HG02588 (cell line): ENCODE measurements at regions not wholly inside any gene's neighbourhood (a gene's known extent, or its start where the extent isn't known, plus 50 kb on each side); places are given as distances from the start of the nearest gene placed in this dataset.

Experiments
- ATAC-seq: cut with Tn5 transposase; IDR thresholded peaks from one replicate; pipeline ENCODE4 v1.9.1; 2021; ENCODE audit warnings: mild to moderate bottlenecking, moderate library complexity; ENCODE audit not compliant: unreplicated experiment

DNA sequence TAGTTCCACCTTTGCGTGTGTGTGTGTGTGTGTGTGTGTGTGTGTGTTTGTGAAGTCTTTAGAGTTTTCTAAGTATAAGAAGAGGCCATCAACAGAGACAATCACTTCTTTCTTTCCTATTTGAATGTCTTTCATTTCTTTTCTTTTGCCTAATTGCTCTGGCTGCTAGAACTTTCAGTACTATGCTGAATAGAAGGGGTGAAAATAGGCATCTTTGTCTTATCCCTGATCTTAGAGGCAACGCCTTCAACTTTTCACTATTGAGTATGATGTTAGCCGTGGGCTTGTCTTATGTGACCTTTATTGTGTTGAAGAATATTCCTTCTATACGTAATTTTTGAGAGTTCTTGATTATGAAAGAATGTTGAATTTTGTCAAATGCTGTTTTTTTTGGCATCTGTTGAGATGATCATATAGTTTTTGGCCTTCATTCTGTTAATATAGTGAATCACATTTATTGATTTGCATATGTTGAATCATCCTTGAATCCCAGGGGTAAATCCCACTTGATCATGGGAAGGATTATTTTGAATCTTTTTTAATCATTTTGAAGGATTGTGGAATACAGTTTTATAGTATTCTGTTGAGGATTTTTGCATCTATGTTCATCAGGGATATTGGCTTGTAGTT, 134.8 kb upstream of the CD180 start:
- no peak for ATAC-seq

GRCh38 chr5:67319935-67320725, 123.5 kb upstream of the CD180 start:
- no peak for ATAC-seq

GRCh38 chr5:67318746-67319145, 122.1 kb upstream of the CD180 start:
- ATAC-seq = no peak

DNA sequence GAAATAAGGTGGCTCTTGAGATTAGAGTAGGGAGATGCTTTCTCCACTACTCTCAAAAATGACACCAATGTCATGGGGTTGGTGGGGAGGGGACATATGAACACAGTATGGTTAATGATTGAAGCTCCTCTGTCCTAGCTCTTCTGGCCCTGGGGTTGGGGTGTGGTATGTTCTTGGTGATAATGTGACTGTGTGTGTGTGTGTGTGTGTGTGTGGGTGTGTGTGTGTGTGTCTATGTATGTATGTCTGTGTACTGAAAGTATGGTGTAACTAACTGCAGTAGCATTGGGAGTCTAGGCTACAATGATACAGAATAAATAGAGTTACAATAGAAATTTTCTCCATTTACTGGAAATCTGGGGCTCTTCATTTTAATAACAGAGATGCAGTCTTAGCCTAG, 121.0 kb upstream of the CD180 start:
- no peak for ATAC-seq

DNA sequence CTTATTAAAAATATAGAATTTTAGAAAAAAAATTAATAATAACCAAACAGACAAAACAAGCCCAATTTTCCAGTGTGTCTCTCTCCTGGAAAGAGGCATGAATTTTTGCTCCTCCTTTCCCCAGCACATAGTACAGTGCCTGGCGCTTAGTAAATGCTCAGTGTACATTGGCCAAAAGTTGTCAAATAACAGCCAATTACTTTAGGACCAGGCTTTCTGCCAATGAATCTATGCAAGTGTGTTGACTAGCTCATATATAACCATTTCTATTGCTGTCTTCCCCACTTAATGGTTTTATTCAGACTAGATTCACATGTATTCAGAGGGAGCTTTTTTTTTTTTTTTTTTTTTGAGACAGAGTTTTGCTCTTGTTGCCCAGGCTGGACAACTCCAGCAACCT, 120.1 kb upstream of the CD180 start:
- ATAC-seq = no peak

- no peak for ATAC-seq
These were observed 118.7 kb upstream of the CD180 start for GRCh38 chr5:67315082-67315989.

DNA sequence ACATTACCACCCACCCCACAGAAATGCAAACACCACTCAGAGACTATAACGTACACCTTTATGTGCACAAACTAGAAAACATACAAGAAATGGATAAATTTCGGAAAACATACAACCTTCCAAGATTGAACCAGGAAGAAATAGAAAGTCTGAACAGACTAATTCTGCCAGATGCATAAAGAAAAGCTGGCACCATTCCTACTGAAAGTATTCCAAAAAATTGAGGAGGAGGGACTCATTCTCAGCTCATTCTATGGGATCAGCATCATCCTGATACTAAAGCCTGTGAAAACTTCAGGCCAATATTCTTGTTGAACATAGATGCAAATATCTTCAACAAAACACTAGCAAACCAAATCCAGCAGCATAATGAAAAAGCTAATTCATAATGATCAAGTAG, 115.1 kb upstream of the CD180 start:
- no peak for ATAC-seq

DNA sequence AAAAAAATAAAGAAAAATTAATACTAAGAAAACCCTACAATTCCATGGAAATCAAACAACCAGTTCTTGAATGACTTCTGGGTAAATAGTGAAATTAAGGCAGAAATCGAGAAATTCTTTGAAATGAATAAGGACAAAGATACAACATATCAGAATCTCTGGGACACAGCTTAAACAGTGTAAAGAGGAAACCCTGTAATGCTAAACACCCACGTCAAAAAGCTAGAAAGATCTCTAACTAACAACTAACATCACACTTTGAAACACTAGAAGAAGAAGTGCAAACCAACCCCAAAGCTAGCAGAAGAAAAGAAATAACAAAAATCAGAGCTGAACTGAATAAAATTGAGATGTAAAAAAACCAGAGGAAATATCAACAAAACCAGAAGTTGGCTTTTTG, 114.6 kb upstream of the CD180 start:
- no peak for ATAC-seq

DNA sequence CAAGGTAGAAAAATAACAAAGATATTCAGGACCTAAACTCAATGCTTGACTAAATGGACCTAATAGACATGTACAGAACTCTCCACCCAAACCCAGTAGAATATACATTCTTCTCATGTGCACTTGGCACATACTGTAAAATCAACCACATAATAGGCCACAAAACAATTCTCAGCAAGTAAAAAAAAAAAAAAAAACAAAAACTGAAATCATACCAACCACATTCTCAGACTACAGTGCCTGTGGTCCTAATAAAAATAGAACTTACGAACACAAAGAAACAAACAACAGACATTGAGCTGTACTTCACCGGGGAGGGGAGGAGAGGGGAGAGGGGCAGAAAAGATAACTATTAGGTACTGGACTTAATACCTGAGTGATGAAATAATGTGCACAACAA, 114.1 kb upstream of the CD180 start:
- no peak for ATAC-seq

DNA sequence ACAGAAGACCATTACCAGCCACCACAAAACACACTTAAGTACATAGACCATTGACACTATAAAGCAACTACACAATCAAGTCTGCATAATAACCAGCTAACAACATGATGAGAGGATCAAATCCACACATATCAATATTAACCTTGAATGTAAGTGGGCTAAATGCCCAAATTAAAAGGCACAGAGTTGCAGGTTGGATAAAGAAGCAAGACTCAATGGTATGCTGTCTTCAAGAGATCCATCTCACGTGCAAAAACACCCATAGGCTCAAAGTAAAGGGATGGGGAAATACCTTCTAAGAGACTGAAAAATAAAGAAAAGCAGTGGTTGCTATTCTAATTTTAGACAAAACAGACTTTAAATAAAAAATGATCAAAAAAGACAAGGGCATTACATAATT, 113.6 kb upstream of the CD180 start:
- no peak for ATAC-seq

DNA sequence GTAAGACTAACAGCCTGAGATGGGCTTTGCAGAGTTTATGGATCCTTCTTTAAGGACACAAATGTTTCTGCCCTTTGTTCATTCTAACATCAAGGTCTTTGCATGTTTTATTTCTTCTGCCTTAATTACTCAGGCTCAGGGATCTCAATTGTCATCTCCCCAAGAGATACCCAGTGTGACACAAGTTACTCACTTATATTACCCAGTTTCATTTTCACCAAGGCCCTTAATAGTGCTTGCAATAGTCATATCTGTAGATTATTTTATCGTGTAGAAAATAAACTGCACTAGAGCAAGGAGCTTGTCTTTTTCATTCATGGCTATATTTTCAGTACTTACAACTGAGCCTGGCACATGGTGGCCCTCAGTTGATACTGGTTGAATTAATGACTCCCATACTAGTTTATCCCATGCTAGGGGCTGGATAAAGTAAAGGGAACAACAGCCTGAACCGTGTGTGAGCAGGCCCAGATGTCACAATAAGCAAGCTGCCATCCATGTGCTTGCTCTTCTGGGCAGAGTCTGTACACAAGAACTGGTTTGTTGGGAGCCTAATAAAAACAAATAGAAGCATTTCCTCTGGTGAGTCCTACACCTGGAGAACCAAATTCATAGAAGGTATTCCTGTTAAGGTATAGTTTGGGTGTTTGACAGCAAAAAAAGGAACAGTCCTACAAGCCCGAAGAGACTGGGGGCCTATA, 112.5 kb upstream of the CD180 start:
- no peak for ATAC-seq

DNA sequence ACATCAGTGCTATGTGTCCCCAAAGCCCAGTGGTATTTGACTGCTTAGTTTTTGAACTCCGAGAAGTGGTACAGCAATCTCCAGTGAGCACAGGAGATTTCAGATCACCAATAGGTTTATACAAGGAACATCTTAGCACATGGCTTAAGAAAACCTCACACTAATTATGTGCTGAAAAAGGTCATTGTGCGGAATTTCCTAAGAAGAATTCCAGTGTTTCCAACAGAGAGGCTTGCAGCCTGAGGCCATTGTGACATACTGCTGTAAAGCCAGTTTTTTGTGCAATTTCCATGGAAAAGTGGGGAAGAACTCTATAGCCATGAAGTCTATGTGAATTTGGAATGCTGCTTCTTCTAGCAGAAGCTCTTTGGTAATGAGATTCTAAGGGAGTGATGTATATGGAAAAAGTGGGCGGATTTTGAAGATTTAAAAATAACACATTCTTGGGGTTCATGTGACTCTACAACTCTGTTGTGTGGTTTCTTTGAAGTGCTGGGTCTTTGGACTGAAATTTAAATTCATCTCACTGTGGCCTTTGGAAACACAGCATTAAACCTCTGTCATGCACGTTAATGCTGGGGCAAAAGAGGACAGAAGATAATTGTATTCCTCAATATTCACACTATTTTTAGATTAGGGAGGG, 110.5 kb upstream of the CD180 start:
- no peak for ATAC-seq

DNA sequence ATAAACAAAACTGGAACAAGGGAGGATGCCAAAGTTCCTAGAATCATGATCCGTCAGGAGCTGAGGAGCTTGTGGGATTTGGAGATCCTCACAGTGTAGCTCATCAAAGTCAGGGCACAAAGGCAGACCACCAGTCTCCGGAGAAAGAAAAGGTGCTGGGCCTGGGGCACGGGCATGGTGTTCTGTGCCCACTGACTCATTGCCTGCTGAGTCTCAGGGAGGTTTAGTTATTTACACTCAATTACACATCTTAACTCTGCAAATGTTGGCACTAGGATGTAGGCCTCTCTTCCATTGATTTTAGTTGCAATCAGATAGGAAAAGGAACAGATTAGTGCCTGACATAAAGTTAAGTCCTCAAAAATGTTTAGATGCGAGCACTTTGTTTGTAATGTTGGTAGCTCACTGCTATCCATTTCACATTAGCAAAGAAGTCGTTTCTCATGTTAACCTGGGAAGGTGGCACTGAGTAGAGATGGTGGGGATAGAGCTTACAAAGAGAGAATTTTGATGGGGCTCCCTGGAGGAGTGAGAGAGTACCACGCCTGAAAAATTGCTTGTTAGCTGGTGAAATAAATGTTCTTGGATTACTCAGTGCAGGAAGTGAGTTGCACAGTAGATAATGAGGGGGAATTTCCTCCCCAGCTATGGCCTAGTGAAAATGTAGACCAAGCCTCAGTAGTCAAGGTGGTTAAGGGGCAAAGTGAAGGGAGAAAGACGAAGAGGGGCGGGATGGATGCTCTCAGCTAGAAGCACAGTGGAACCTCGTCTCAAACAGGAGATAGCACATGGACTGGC, 109.5 kb upstream of the CD180 start:
- no peak for ATAC-seq

DNA sequence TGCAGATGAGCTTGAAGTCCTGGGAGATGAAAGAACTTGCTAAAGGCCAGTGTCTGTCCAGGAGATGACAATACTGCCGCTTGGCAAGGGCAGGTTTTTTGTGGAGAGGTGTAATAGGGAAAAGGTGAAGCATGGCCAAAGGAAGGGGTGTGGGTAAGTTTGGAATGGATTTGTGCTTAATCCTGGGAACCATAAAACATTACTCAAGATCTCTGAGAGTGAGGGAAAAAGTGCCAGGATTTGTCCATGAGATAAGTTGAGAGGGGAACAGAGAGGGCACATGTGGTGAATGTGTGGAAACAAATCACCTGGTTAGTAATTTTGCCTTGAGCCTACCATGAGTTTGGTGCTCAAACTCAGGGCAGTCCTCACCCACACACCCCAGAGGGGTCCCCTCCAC, 108.8 kb upstream of the CD180 start:
- no peak for ATAC-seq

- ATAC-seq = no peak
These were observed 106.8 kb upstream of the CD180 start for GRCh38 chr5:67303356-67303755.

DNA sequence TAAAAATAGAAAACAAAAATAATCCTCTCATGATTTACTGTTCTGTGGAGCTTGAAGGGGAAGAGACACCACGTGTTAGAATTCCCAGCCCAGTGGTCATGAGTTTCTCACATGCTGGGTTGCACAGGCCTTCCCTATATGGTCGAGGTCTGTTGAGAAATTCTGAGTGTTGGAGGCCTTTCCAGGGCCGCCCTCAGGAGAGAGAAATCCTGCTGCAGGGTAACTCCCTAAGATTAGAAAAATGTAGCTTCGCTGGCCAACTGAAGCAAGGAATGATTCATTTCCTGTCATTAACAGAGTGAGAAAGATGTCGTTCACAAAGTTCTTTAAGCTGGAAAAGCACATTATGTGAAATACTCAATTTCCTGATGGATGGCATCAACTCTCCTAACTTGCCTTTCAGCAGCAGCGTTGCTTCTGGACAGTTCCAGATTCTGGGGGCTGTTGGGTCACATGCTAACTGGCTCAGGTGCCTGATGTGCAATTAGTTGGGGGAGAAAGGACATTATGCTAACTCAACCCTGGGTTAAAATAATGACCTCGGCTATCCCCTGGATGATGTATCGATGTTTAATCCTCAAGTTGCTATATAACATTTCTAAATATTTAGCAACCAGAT, 104.8 kb upstream of the CD180 start:
- no peak for ATAC-seq

- no peak for ATAC-seq
These were observed 103.7 kb upstream of the CD180 start for GRCh38 chr5:67300326-67300725.

GRCh38 chr5:67299231-67299735, 102.7 kb upstream of the CD180 start:
- no peak for ATAC-seq
